Activated naive CD8-positive, alpha-beta T cell treated with anti-CD3 and anti-CD28 coated beads, Interleukin-2, amount 50 U/mL, for 24 hours (primary cell): ENCODE measurements at regions not wholly inside any gene's neighbourhood (a gene's known extent, or its start where the extent isn't known, plus 50 kb on each side); places are given as distances from the start of the nearest gene placed in this dataset.
"Not testable (repeated sequence)": the region's sequence is repeated elsewhere in the genome, so short reads cannot be mapped to it uniquely, and the experiment has no call there.

ENCODE experiments used
- ATAC-seq: fragments of 150-1000 bp; cut with Tn5 transposase; one replicate; pipeline ENCODE4 v1.10.0; 2021
- DNase-seq: peaks from one replicate; pipeline ENCODE4 v3.0.0; 2021
- H3K27ac Mint-ChIP-seq: one replicate; pipeline ENCODE4 v1.8.0; 2021; ENCODE audit warnings: mild to moderate bottlenecking, mixed read lengths
- H3K27me3 Mint-ChIP-seq: one replicate; pipeline ENCODE4 v1.8.0; 2021; ENCODE audit warnings: mixed read lengths
- H3K36me3 Mint-ChIP-seq: one replicate; pipeline ENCODE4 v1.8.0; 2021; ENCODE audit warnings: low read depth, mixed read lengths
- H3K4me1 Mint-ChIP-seq: one replicate; pipeline ENCODE4 v1.8.0; 2021; ENCODE audit warnings: mixed read lengths
- H3K4me3 Mint-ChIP-seq: one replicate; pipeline ENCODE4 v1.8.0; 2021; ENCODE audit warnings: mild to moderate bottlenecking, moderate library complexity, mixed read lengths
- H3K9me3 Mint-ChIP-seq: one replicate; pipeline ENCODE4 v1.8.0; 2021; ENCODE audit warnings: mixed read lengths

DNA sequence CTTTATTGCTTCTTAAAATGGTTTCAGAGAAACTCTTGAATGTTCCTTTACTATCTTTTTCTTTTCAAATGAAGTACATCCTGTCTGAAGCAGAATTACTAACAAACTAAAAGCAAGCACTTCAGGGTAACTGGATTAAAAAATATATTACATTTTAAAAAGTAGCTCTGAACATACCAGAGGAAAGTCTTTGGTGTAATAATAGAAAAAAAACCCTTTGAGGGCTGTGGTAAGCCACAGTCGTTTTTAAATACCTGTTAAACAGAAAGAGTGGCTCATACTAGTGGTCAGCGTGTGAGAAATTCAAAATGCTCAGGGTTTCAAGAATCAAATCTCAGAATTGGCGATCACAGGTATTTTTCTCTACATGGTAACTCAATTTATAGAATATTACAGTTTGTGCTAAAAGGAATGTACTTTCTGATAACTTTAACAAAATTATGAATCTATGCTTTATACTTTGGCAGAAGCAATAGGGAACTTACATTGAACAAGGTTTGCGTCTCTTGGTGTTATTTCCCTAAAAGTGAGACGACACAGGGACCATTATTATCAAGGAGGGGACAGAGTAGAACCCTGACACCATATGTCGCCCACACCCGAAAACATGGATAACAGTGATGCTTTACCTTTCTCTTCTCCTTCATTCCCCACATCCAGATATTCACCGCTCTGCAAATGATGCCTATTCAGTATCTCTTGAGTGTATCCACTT lies 97.0 kb upstream of the DPH5 start:
- peak overlapping the region; percentile 42 for H3K4me3 Mint-ChIP-seq
- ATAC-seq (peak; percentile 79), DNase-seq (no peak)
- H3K9me3 Mint-ChIP-seq: no peaks in the 10 kb centered on the region
- H3K4me1 Mint-ChIP-seq: peaks cover 58% of the 10 kb centered on the region
- H3K27ac Mint-ChIP-seq: peak overlapping the region; percentile 80
- no peaks in the 10 kb centered on the region for H3K27me3 Mint-ChIP-seq
- H3K36me3 Mint-ChIP-seq: no peaks in the 10 kb centered on the region

DNA sequence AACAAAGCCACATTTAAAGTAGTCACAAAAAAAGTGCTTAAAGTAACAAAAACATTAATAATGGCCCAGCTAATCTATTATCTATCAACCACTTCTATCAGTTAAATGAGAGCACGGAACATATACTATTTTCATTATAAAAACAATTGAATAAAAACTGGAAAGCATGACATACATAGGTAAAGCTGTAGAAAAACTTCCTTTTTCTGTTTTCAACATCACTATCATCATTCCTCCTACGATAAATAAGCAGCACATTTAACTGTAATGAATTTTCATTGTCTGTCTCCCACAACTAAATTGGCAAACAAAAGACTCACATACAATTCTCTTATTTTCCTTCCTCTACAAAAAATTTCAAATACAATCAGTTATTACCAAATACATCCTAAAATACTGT lies 96.4 kb upstream of the DPH5 start:
- no peaks in the 10 kb centered on the region for H3K36me3 Mint-ChIP-seq
- H3K4me1 Mint-ChIP-seq: peaks cover 56% of the 10 kb centered on the region
- H3K9me3 Mint-ChIP-seq: no peaks in the 10 kb centered on the region
- ATAC-seq (no peak), DNase-seq (no peak)
- H3K27ac Mint-ChIP-seq: peak overlapping the region; percentile 80
- H3K27me3 Mint-ChIP-seq: no peaks in the 10 kb centered on the region
- peak overlapping the region; percentile 42 for H3K4me3 Mint-ChIP-seq

DNA sequence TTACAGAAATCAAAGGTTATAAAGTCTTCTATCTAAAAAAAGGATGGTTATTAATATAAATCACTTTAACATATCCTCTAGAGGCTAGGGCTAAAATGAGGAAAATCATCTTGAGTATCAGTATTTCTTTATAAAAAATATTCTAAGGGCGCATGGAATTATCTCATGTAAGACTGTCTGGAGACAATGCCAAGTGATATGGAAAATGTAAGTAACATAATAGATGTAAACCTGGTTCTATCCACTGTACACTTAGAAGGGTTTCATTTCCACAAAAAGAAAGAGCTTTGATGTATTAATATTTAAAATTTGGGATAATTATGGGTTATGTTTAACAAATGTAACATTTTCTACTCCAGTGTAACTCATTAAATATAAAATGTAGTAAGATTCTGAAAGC lies 95.9 kb upstream of the DPH5 start:
- Mint-ChIP-seq H3K27ac (peak overlapping the region; percentile 80), H3K4me3 (peak overlapping the region; percentile 42), H3K4me1 (peaks cover 56% of the 10 kb centered on the region), H3K27me3 (no peaks in the 10 kb centered on the region), H3K9me3 (no peaks in the 10 kb centered on the region), H3K36me3 (no peaks in the 10 kb centered on the region)
- ATAC-seq (peak; percentile 54), DNase-seq (no peak)

DNA sequence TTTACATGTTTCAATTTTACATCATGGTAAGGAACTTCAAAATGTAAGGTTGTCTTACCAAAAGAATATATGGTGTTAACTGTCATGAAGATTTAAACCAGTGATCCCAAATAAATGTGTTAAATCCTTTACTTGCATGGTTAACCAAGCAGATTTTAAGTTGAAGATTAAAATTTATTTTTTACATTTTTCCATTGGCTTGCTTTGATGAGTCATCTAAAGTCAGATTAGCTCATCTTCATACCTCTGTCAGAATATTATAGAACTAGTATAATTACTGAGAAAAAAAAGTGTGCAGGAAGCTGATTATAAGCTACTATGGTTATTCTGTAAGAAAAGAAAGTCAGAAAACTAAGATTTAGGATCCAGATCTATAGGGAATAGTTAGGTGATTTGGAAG lies 95.3 kb upstream of the DPH5 start:
- Mint-ChIP-seq H3K36me3 (no peaks in the 10 kb centered on the region), H3K9me3 (no peaks in the 10 kb centered on the region), H3K4me1 (peaks cover 62% of the 10 kb centered on the region), H3K27me3 (no peaks in the 10 kb centered on the region), H3K4me3 (no peak overlapping the region), H3K27ac (peak overlapping the region; percentile 52)
- no peak for DNase-seq
- ATAC-seq: peak; percentile 39

DNA sequence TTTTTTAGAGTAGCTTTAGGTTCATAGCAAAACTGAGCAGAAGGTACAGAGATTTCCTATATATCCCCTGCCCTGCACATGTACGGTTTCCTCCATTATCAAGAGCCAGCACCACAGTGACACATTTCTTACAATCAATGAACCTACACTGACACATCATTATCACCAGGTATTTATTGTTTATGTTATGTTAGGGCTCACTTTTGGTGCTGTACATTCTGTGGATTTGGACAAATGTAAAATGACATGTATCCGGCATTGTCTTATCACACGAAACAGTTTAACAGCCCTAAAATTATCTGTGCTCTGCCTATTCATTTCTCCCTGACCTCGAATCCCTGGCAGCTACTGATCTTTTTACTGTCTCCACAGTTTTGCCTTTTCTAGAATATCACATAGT lies 93.7 kb upstream of the DPH5 start:
- ATAC-seq (no peak), DNase-seq (no peak)
- Mint-ChIP-seq H3K9me3 (no peaks in the 10 kb centered on the region), H3K27me3 (no peaks in the 10 kb centered on the region), H3K4me3 (no peak overlapping the region), H3K27ac (no peak overlapping the region), H3K36me3 (no peaks in the 10 kb centered on the region), H3K4me1 (peaks cover 59% of the 10 kb centered on the region)

DNA sequence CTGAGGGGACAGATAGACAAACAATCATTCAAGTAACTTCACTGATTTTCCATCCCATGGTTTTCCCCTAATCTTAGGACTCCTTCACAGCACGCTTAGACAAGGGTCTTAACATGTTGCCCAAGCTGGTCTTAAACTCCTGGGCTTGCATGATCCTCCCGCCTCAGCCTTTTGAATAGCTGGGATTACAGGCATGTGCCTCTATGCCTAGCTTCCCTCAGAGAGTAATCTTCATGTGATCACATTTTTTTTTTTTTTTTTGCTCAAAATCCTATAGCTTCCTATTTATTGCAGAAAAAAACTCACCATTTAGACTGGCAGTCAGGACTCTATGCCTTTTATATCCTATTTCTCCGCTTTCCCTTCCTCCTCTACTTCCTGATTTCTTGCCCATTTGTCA lies 90.4 kb upstream of the DPH5 start:
- Mint-ChIP-seq H3K4me1 (peaks cover 53% of the 10 kb centered on the region), H3K27me3 (no peaks in the 10 kb centered on the region), H3K4me3 (no peak overlapping the region), H3K9me3 (peaks cover 12% of the 10 kb centered on the region), H3K27ac (no peak overlapping the region), H3K36me3 (peaks cover 10% of the 10 kb centered on the region)
- peak; percentile 37 for ATAC-seq
- no peak for DNase-seq

DNA sequence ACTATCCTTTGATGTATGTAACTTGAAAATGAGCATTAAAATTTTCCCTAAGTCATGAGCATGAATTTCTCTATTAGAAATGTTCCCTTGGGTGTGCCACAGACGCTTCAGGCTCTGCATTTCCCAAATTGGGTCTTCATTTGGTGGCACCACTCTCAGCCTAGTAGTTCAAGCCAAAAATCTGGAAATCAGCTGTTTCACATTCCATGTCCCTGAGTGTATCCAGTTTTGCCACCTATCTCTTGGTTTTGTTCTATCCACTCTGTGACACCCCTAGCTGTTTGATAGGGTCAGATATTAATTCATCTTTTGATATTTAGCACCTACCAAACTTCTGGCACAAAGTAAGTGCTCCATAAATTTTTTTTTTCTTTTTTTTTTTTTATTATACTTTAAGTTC lies 89.5 kb upstream of the DPH5 start:
- peaks cover 14% of the 10 kb centered on the region for H3K9me3 Mint-ChIP-seq
- H3K27me3 Mint-ChIP-seq: no peaks in the 10 kb centered on the region
- no peak overlapping the region for H3K4me3 Mint-ChIP-seq
- ATAC-seq: no peak
- DNase-seq: no peak
- H3K4me1 Mint-ChIP-seq: peaks cover 53% of the 10 kb centered on the region
- no peak overlapping the region for H3K27ac Mint-ChIP-seq
- peaks cover 10% of the 10 kb centered on the region for H3K36me3 Mint-ChIP-seq

DNA sequence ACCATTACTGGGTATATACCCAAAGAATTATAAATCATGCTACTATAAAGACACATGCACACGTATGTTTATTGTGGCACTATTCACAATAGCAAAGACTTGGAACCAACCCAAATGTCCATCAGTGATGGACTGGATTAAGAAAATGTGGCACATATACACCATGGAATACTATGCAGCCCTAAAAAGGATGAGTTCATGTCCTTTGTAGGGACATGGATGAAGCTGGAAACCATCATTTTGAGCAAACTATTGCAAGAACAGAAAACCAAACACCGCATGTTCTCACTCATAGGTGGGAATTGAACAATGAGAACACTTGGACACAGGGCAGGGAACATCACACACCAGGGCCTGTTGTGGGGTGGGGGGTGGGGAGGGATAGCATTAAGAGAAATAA lies 88.5 kb upstream of the DPH5 start:
- not testable (repeated sequence) for ATAC-seq, H3K27me3 Mint-ChIP-seq, DNase-seq, H3K4me3 Mint-ChIP-seq, H3K27ac Mint-ChIP-seq
- Mint-ChIP-seq H3K9me3 (peaks cover 16% of the 10 kb centered on the region), H3K4me1 (peaks cover 51% of the 10 kb centered on the region), H3K36me3 (peaks cover 10% of the 10 kb centered on the region)

DNA sequence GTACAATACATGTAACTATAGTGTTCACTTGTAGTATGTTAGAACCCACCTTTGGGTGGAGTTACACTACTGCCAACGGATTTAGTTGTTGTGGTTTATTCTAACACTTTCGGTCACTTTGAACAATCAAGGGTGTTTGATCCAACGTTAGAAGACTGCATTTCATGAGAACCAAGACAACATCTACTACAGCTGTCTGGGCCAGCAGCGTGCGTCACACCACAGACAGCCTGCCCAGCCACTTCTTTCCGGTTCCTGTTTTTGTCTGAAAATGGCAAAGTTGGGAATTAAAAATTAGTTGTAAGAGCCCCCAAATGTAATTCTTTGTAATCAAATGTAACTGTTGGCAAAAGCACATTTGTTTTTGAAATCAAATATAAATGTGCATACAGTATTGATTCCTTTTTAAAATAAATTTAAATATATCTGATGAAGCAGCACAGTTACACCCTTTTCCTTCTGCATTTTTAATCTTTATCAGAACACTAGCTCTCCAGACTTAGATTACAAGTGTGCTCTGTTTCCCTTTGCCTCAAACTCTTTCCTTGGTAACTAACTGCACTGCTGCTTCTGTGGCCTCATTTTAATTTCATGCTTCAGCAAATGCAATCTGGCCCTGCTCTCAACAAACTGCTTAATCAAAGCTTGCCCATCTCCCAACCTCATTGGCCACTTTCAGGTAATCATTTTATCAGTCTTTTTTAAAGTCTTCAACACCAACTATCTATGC lies 86.6 kb upstream of the DPH5 start:
- H3K27ac Mint-ChIP-seq: peak overlapping the region; percentile 87
- peak overlapping the region; percentile 41 for H3K4me3 Mint-ChIP-seq

DNA sequence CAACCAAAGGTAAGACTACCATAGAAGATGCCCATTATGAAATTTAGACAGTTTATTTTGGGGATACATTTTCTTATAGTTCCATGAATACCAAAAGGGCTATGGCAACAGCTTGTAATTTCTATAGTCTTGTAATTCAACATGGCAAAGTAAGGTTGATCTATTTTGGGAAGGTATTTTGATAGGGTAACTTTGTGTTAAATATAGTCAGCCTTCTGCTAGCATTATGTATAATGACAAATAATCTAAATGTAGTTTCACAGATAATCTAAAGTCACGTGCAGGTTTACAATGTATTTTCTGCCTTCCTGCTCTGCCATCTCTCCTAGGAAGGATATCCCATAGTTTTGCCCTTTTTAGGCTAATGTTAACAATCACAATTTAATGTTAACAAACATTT lies 85.9 kb upstream of the DPH5 start:
- H3K36me3 Mint-ChIP-seq: peaks cover 10% of the 10 kb centered on the region
- peaks cover 72% of the 10 kb centered on the region for H3K4me1 Mint-ChIP-seq
- DNase-seq (no peak), ATAC-seq (no peak)
- H3K27ac Mint-ChIP-seq: peak overlapping the region; percentile 87
- H3K9me3 Mint-ChIP-seq: peaks cover 20% of the 10 kb centered on the region
- peak overlapping the region; percentile 41 for H3K4me3 Mint-ChIP-seq
- no peaks in the 10 kb centered on the region for H3K27me3 Mint-ChIP-seq

More for the DNA sequence above, 86.6 kb upstream of the DPH5 start:
- no peaks in the 10 kb centered on the region for H3K27me3 Mint-ChIP-seq
- ATAC-seq (peak; percentile 85), DNase-seq (peak; percentile 59)
- peaks cover 20% of the 10 kb centered on the region for H3K9me3 Mint-ChIP-seq
- peaks cover 69% of the 10 kb centered on the region for H3K4me1 Mint-ChIP-seq
- peaks cover 10% of the 10 kb centered on the region for H3K36me3 Mint-ChIP-seq

DNA sequence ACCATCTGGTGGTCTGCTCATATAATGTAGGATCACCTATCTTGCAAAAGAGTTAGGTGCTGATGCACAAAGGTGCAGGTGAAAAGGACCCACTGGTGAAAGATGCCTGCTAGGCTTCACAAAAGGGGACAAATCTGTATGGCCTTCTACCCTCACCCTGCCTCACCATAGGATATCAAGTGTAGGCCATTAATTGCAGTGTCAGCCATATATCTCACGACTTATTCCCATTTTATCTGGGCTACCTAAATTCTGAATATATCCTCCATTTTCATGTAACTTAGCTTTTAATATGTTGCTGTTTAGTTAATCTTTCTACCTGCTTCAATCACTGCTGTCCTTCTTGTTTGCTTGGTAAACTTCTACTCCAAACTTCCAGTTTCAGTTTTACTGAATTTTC lies 84.2 kb upstream of the DPH5 start:
- ATAC-seq (no peak), DNase-seq (no peak)
- Mint-ChIP-seq H3K27ac (no peak overlapping the region), H3K9me3 (peaks cover 20% of the 10 kb centered on the region), H3K27me3 (no peaks in the 10 kb centered on the region), H3K4me3 (no peak overlapping the region), H3K4me1 (peaks cover 60% of the 10 kb centered on the region), H3K36me3 (peaks cover 10% of the 10 kb centered on the region)

DNA sequence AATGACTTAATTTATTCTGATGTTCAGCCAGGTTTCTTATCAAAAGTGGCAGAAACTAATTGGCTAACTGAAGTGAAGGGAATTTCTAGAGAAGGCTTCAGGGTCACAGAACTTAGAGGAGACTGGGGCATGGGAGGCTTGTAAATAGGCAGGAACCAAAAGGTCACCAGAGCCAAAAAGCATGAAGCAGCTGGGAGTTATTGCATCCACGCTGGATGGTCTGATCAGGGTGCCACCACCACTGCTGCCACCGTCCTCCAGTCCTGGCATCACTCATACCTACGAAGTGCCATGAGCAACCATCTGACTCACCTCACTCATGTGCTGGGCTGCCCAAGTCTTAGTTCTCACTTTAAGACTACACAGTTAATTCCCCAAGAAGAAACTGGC lies 82.5 kb upstream of the DPH5 start:
- H3K4me1 Mint-ChIP-seq: peaks cover 55% of the 10 kb centered on the region
- H3K36me3 Mint-ChIP-seq: peaks cover 3% of the 10 kb centered on the region
- DNase-seq (peak; percentile 20), ATAC-seq (peak; percentile 88)
- H3K27ac Mint-ChIP-seq: no peak overlapping the region
- no peak overlapping the region for H3K4me3 Mint-ChIP-seq
- peaks cover 15% of the 10 kb centered on the region for H3K9me3 Mint-ChIP-seq
- H3K27me3 Mint-ChIP-seq: no peaks in the 10 kb centered on the region

DNA sequence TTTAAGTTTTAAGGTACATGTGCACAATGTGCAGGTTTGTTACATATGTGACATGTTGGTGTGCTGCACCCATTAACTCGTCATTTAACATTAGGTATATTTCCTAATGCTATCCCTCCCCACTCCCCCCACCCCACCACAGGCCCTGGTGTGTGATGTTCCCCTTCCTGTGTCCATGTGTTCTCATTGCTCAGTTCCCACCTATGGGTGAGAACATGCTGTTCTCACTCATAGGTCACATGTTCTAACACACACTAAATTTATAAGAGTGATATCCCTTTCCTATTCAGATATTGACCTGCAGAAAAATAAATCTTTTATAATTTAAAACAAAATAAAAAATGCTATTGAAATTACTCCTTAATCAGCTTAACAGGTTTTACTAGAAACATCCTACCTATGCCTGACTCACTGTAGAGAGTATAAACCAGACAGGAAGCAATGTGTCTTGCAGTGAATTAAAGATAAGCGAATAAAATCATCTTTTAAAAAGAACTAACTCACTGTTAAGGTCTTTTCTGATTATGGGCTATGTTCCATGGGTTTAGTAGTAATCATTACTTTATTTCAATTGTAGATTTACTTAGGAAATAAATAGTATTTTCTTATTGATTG lies 82.0 kb upstream of the DPH5 start:
- H3K4me1 Mint-ChIP-seq: peaks cover 53% of the 10 kb centered on the region
- H3K36me3 Mint-ChIP-seq: peaks cover 2% of the 10 kb centered on the region
- DNase-seq (no peak), ATAC-seq (no peak)
- no peak overlapping the region for H3K27ac Mint-ChIP-seq
- H3K27me3 Mint-ChIP-seq: no peaks in the 10 kb centered on the region
- H3K9me3 Mint-ChIP-seq: peaks cover 15% of the 10 kb centered on the region
- H3K4me3 Mint-ChIP-seq: no peak overlapping the region

DNA sequence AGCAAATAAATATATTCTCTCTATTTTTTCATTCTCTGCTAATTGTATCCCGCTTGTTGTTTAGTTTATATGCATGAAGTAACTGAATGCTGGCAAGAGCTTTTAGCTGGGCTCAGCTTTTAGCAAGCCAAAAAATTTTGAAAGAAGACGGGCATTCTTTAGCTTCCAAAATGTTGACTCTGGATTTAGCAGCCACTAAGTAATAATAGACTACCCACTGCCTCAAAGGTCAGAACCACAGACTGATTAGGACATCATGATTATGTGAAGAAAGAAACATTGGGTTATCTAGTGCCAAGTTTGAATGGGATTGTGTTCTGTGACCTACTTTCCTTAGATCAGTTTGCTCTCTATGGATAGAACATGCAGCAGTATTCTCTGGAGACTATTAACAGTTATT lies 80.3 kb upstream of the DPH5 start:
- Mint-ChIP-seq H3K9me3 (peaks cover 8% of the 10 kb centered on the region), H3K27me3 (no peaks in the 10 kb centered on the region), H3K27ac (no peak overlapping the region), H3K4me3 (no peak overlapping the region), H3K4me1 (peaks cover 39% of the 10 kb centered on the region), H3K36me3 (no peaks in the 10 kb centered on the region)
- ATAC-seq: no peak
- DNase-seq: no peak
